ENCODE measurements at regions not wholly inside any gene's neighbourhood (a gene's known extent, or its start where the extent isn't known, plus 50 kb on each side); places are given as distances from the start of the nearest gene placed in this dataset.

GRCh38 chr6:6453186-6453585, 132.7 kb upstream of the F13A1 start:
- no TSS peak for BruUV-seq (replicated peaks)
- Histone ChIP-seq H3K9me1 (replicated peaks; ENCODE audit: control insufficient read depth, extremely low read depth, insufficient read depth, low read length) (no peaks in the 10 kb centered on the region), H3K4me2 (ENCODE audit: insufficient read depth, low read length) (no peak overlapping the region), H2AFZ (ENCODE audit: low read depth, low read length) (no peak overlapping the region), H4K20me1 (replicated peaks; ENCODE audit: control insufficient read depth, extremely low read depth, insufficient read depth, low read length) (no peaks in the 10 kb centered on the region), H3K27ac (ENCODE audit: insufficient read depth, low read depth, low read length) (no peak overlapping the region), H3K9ac (replicated peaks; ENCODE audit: extremely low read depth, insufficient read depth, low read length) (no peak overlapping the region), H3K4me1 (ENCODE audit: control insufficient read depth, extremely low read depth, insufficient read depth, low read length) (no peaks in the 10 kb centered on the region), H3K79me2 (ENCODE audit: control insufficient read depth, insufficient read depth, low read length) (no peaks in the 10 kb centered on the region), H3K27me3 (ENCODE audit: control insufficient read depth in 2 of 2, insufficient read depth in 2 of 2, low read length in 2 of 2) (no peaks in the 10 kb centered on the region), H3K9me3 (replicated peaks; ENCODE audit: control insufficient read depth, insufficient read depth, low read length) (no peaks in the 10 kb centered on the region), H3K4me3 (replicated peaks in 1 of 3; ENCODE audit: insufficient read depth in 1 of 3, low read depth in 1 of 3, low read length in 3 of 3) (no peak overlapping the region), H3K36me3 (ENCODE audit: control insufficient read depth in 2 of 2, extremely low read depth in 1 of 2, insufficient read depth in 2 of 2, low read length in 2 of 2) (no peaks in the 10 kb centered on the region)
- intact Hi-C loops (cut with micrococcal nuclease), result no loop called here
- ChIA-PET POLR2A (no interaction called here), CTCF (no interaction called here)
- dilution Hi-C loops (cut with MboI; ENCODE audit: extremely low pct_ligation_motif_present, low sequenced_read_pairs), result no loop called here
- TF ChIP-seq JUN (IDR thresholded peaks at IDR 0.05; ENCODE audit: borderline replicate concordance, insufficient read depth, insufficient read length, low read depth), result no peak
- TF ChIP-seq GATA2 (IDR thresholded peaks at IDR 0.05; ENCODE audit: insufficient read depth, insufficient read length, low read depth, low read length), result no peak
- no peak for TF ChIP-seq MYC (IDR thresholded peaks at IDR 0.05; ENCODE audit: low read depth, low read length)
- TF ChIP-seq POLR2A (IDR thresholded peaks at IDR 0.05; ENCODE audit: low read depth, low read length), result no peak
- DNase-seq (ENCODE audit: low read depth, low spot score) (no peak), FAIRE-seq (no peak)

GRCh38 chr6:6455272-6455671, 133.2 kb upstream of the LY86 start:
- no peaks in the 10 kb centered on the region for H3K9me1 ChIP-seq (replicated peaks; ENCODE audit: control insufficient read depth, extremely low read depth, insufficient read depth, low read length)
- no peak for FAIRE-seq
- no peak overlapping the region for H3K4me3 ChIP-seq (replicated peaks in 1 of 3; ENCODE audit: insufficient read depth in 1 of 3, low read depth in 1 of 3, low read length in 3 of 3)
- H3K4me2 ChIP-seq (ENCODE audit: insufficient read depth, low read length), result no peak overlapping the region
- H3K4me1 ChIP-seq (ENCODE audit: control insufficient read depth, extremely low read depth, insufficient read depth, low read length), result no peaks in the 10 kb centered on the region
- no peaks in the 10 kb centered on the region for H3K9me3 ChIP-seq (replicated peaks; ENCODE audit: control insufficient read depth, insufficient read depth, low read length)
- intact Hi-C loops (cut with micrococcal nuclease), result no loop called here
- ChIA-PET POLR2A (no interaction called here), CTCF (no interaction called here)
- H3K79me2 ChIP-seq (ENCODE audit: control insufficient read depth, insufficient read depth, low read length), result no peaks in the 10 kb centered on the region
- dilution Hi-C loops (cut with MboI; ENCODE audit: extremely low pct_ligation_motif_present, low sequenced_read_pairs), result no loop called here
- H4K20me1 ChIP-seq (replicated peaks; ENCODE audit: control insufficient read depth, extremely low read depth, insufficient read depth, low read length), result no peaks in the 10 kb centered on the region
- no peak overlapping the region for H3K9ac ChIP-seq (replicated peaks; ENCODE audit: extremely low read depth, insufficient read depth, low read length)
- BruUV-seq (replicated peaks), result no TSS peak
- no peaks in the 10 kb centered on the region for H3K36me3 ChIP-seq (ENCODE audit: control insufficient read depth in 2 of 2, extremely low read depth in 1 of 2, insufficient read depth in 2 of 2, low read length in 2 of 2)
- TF ChIP-seq, protein P1, sequence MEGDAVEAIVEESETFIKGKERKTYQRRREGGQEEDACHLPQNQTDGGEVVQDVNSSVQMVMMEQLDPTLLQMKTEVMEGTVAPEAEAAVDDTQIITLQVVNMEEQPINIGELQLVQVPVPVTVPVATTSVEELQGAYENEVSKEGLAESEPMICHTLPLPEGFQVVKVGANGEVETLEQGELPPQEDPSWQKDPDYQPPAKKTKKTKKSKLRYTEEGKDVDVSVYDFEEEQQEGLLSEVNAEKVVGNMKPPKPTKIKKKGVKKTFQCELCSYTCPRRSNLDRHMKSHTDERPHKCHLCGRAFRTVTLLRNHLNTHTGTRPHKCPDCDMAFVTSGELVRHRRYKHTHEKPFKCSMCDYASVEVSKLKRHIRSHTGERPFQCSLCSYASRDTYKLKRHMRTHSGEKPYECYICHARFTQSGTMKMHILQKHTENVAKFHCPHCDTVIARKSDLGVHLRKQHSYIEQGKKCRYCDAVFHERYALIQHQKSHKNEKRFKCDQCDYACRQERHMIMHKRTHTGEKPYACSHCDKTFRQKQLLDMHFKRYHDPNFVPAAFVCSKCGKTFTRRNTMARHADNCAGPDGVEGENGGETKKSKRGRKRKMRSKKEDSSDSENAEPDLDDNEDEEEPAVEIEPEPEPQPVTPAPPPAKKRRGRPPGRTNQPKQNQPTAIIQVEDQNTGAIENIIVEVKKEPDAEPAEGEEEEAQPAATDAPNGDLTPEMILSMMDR (IDR thresholded peaks at IDR 0.05; ENCODE audit: extremely low read depth in 1 of 2, insufficient read depth in 1 of 2, low read depth in 1 of 2, low read length in 2 of 2), result no peak
- TF ChIP-seq POLR2A (IDR thresholded peaks at IDR 0.05; ENCODE audit: low read depth, low read length) (no peak), EZH2 (IDR thresholded peaks at IDR 0.05; ENCODE audit: borderline replicate concordance, low read depth, low read length, severe bottlenecking) (no peak), MYC (IDR thresholded peaks at IDR 0.05; ENCODE audit: low read depth, low read length) (no peak), GATA2 (IDR thresholded peaks at IDR 0.05; ENCODE audit: insufficient read depth, insufficient read length, low read depth, low read length) (no peak), JUN (IDR thresholded peaks at IDR 0.05; ENCODE audit: borderline replicate concordance, insufficient read depth, insufficient read length, low read depth) (no peak), FOS (IDR thresholded peaks at IDR 0.05; ENCODE audit: borderline replicate concordance, insufficient read depth, low read length) (no peak), POLR2AphosphoS5 (IDR thresholded peaks at IDR 0.05; ENCODE audit: insufficient read depth, low read depth, low read length) (no peak)
- TF ChIP-seq, protein P2, sequence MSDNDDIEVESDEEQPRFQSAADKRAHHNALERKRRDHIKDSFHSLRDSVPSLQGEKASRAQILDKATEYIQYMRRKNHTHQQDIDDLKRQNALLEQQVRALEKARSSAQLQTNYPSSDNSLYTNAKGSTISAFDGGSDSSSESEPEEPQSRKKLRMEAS (IDR thresholded peaks at IDR 0.05; ENCODE audit: insufficient read depth, insufficient read length), result no peak
- H3K27me3 ChIP-seq (ENCODE audit: control insufficient read depth in 2 of 2, insufficient read depth in 2 of 2, low read length in 2 of 2), result no peaks in the 10 kb centered on the region
- no peak overlapping the region for H3K27ac ChIP-seq (ENCODE audit: insufficient read depth, low read depth, low read length)
- no peak for DNase-seq (ENCODE audit: low read depth, low spot score)
- no peak overlapping the region for H2AFZ ChIP-seq (ENCODE audit: low read depth, low read length)

Data from endothelial cell of umbilical vein (primary cell).